H1 (cell line): ENCODE measurements at regions not wholly inside any gene's neighbourhood (a gene's known extent, or its start where the extent isn't known, plus 50 kb on each side); places are given as distances from the start of the nearest gene placed in this dataset.
"Not testable (repeated sequence)": the region's sequence is repeated elsewhere in the genome, so short reads cannot be mapped to it uniquely, and the experiment has no call there.

Experiments
- CTCF ChIA-PET: fragments of 300-600 bp; sonication (Branson Sonifier 250); formaldehyde crosslinking; loops from one replicate; lab custom pipeline; 2021; ENCODE audit not compliant: partially characterized antibody; lab: Charles Lee
- POLR2A ChIA-PET: fragments of 300-600 bp; sonication (Branson Sonifier 250); formaldehyde crosslinking; loops from one replicate; lab custom pipeline; 2021; ENCODE audit warnings: inconsistent platforms; ENCODE audit not compliant: partially characterized antibody; lab: Charles Lee
- DNase-seq, 2 experiments: peaks; one replicate each; pipeline versions ENCODE4 v3.0.0 to v3.0.0-alpha.2; 2010 to 2022; ENCODE audit warnings: low spot score in 2 of 2, low read depth in 1 of 2, mixed read lengths in 1 of 2
- FAIRE-seq: peaks from 2 replicates; lab custom pipeline; 2011; peaks lifted over from hg19 to GRCh38; lab: Jason Lieb, UNC
- H2AFZ ChIP-seq: 2 replicates; pipeline ENCODE4 v1.8.1; 2012; ENCODE audit warnings: low read length, inconsistent platforms
- H2AK5ac ChIP-seq: 2 replicates; pipeline ENCODE4 v1.6.1; 2013; ENCODE audit warnings: low read depth, low read length
- H2BK120ac ChIP-seq: replicated peaks from 2 replicates; pipeline ENCODE3; 2013; ENCODE audit warnings: low read depth, low read length, inconsistent platforms
- H2BK12ac ChIP-seq: 2 replicates; pipeline ENCODE4 v1.6.1; 2013; ENCODE audit warnings: low read depth, low read length
- H2BK15ac ChIP-seq: 2 replicates; pipeline ENCODE4 v1.6.1; 2013; ENCODE audit warnings: low read length
- H2BK20ac ChIP-seq: 2 replicates; pipeline ENCODE4 v1.6.1; 2013; ENCODE audit warnings: low read length
- H2BK5ac ChIP-seq: 2 replicates; pipeline ENCODE4 v1.6.1; 2013; ENCODE audit warnings: low read depth, low read length
- H3K14ac ChIP-seq: 2 replicates; pipeline ENCODE4 v1.6.1; 2013; ENCODE audit warnings: inconsistent platforms; ENCODE audit not compliant: insufficient read length
- H3K18ac ChIP-seq: 2 replicates; pipeline ENCODE4 v1.6.1; 2013; ENCODE audit warnings: low read length; ENCODE audit errors: extremely low read depth
- H3K23ac ChIP-seq: 2 replicates; pipeline ENCODE4 v1.6.1; 2013; ENCODE audit warnings: inconsistent platforms; ENCODE audit not compliant: insufficient read length
- H3K23me2 ChIP-seq: 2 replicates; pipeline ENCODE4 v1.6.1; 2013; ENCODE audit warnings: low read depth, low read length
- H3K27ac ChIP-seq: 2 replicates; pipeline ENCODE4 v1.6.1; 2011; ENCODE audit warnings: low read depth, low read length, inconsistent platforms
- H3K27me3 ChIP-seq, 4 experiments: replicated peaks in 1 of 4; 1 replicate in 1 of 4; 2 replicates in 3 of 4; pipeline versions ENCODE4 v1.6.1 to v1.8.1; 2011 to 2013; ENCODE audit warnings: low read length in 3 of 4, mild to moderate bottlenecking in 3 of 4, inconsistent platforms in 2 of 4, mixed read lengths in 2 of 4, moderate library complexity in 1 of 4; ENCODE audit not compliant: control insufficient read depth in 3 of 4, insufficient read depth in 3 of 4; ENCODE audit errors: extremely low read depth in 1 of 4
- H3K36me3 ChIP-seq, 4 experiments: 2 replicates each; pipeline versions ENCODE4 v1.6.1 to v1.8.1; 2011 to 2013; ENCODE audit warnings: mild to moderate bottlenecking in 4 of 4, low read length in 3 of 4, moderate library complexity in 2 of 4, control low read depth in 1 of 4, inconsistent platforms in 1 of 4; ENCODE audit not compliant: insufficient read depth in 4 of 4, control insufficient read depth in 2 of 4
- H3K4ac ChIP-seq: replicated peaks from 2 replicates; pipeline ENCODE3; 2013; ENCODE audit warnings: low read length, low read depth, mixed read lengths, inconsistent platforms; ENCODE audit not compliant: insufficient read length
- H3K4me1 ChIP-seq, 4 experiments: replicated peaks in 1 of 4; 1 replicate in 1 of 4; 2 replicates in 3 of 4; pipeline versions ENCODE4 v1.6.1 to v1.8.1; 2011 to 2013; ENCODE audit warnings: low read length in 3 of 4, inconsistent platforms in 2 of 4, mixed read lengths in 1 of 4; ENCODE audit not compliant: insufficient read depth in 4 of 4, control insufficient read depth in 3 of 4
- H3K4me2 ChIP-seq, 2 experiments: 2 replicates each; pipeline versions ENCODE4 v1.6.1 to v1.8.1; 2011 to 2013; ENCODE audit warnings: low read depth in 2 of 2, low read length in 2 of 2, control low read depth in 1 of 2, inconsistent platforms in 1 of 2, mild to moderate bottlenecking in 1 of 2; ENCODE audit not compliant: insufficient read depth in 1 of 2
- H3K4me3 ChIP-seq, 4 experiments: fragments of 200-600, 300-600 bp in 1 of 4; sonication (generic), shearing (Covaris generic), sonication (Bioruptor Twin) in 1 of 4; 2 replicates each; pipeline versions ENCODE4 v1.5.1 to v1.8.1; 2011 to 2016; ENCODE audit warnings: low read length in 4 of 4, low read depth in 3 of 4, control low read depth in 2 of 4, inconsistent platforms in 2 of 4, mild to moderate bottlenecking in 2 of 4, mixed read lengths in 1 of 4, moderate library complexity in 1 of 4; ENCODE audit not compliant: insufficient read depth in 2 of 4; ENCODE audit errors: extremely low read depth in 1 of 4
- H3K56ac ChIP-seq: replicated peaks from 2 replicates; pipeline ENCODE3; 2013; ENCODE audit warnings: low read depth, mild to moderate bottlenecking, mixed read lengths, low read length, inconsistent platforms; ENCODE audit not compliant: insufficient read length
- H3K79me1 ChIP-seq: 2 replicates; pipeline ENCODE4 v1.6.1; 2013; ENCODE audit warnings: low read depth, low read length, control low read depth
- H3K79me2 ChIP-seq, 2 experiments: 2 replicates each; pipeline versions ENCODE4 v1.6.1 to v1.8.1; 2012 to 2013; ENCODE audit warnings: low read length in 2 of 2, mild to moderate bottlenecking in 2 of 2, inconsistent platforms in 1 of 2; ENCODE audit not compliant: insufficient read depth in 2 of 2, control insufficient read depth in 1 of 2
- H3K9ac ChIP-seq, 4 experiments: replicated peaks in 1 of 4; 1 replicate in 1 of 4; 2 replicates in 3 of 4; pipeline versions ENCODE4 v1.6.1 to v1.8.1; 2011 to 2013; ENCODE audit warnings: low read depth in 3 of 4, low read length in 3 of 4, control low read depth in 2 of 4, mild to moderate bottlenecking in 2 of 4, moderate library complexity in 2 of 4, inconsistent platforms in 1 of 4; ENCODE audit errors: extremely low read depth in 1 of 4
- H3K9me3 ChIP-seq, 2 experiments: 2 replicates each; pipeline versions ENCODE4 v1.6.1 to v1.8.1; 2012 to 2013; ENCODE audit warnings: mild to moderate bottlenecking in 2 of 2, moderate library complexity in 2 of 2, control low read depth in 1 of 2, inconsistent platforms in 1 of 2, low read depth in 1 of 2, low read length in 1 of 2, mixed read lengths in 1 of 2; ENCODE audit not compliant: insufficient read depth in 2 of 2
- H4K20me1 ChIP-seq, 2 experiments: replicated peaks in 1 of 2; 2 replicates each; pipeline versions ENCODE3 to v1.8.1; 2011 to 2013; ENCODE audit warnings: inconsistent platforms in 2 of 2, low read length in 2 of 2, mild to moderate bottlenecking in 1 of 2; ENCODE audit not compliant: insufficient read depth in 2 of 2, control insufficient read depth in 1 of 2
- H4K5ac ChIP-seq: 2 replicates; pipeline ENCODE4 v1.6.1; 2013; ENCODE audit warnings: low read length, low read depth, mixed read lengths, inconsistent platforms; ENCODE audit not compliant: insufficient read length
- H4K8ac ChIP-seq: 2 replicates; pipeline ENCODE4 v1.8.0; 2013; ENCODE audit warnings: mild to moderate bottlenecking, moderate library complexity, low read length, inconsistent platforms; ENCODE audit not compliant: insufficient read depth; ENCODE audit errors: extremely low read depth
- H4K91ac ChIP-seq: replicated peaks from 2 replicates; pipeline ENCODE3; 2013; ENCODE audit warnings: low read length, mixed read lengths, inconsistent platforms; ENCODE audit not compliant: insufficient read length
- WGBS, 2 experiments: shearing (Covaris generic) in 1 of 2; methylation state at CpG; one replicate each; pipeline versions ENCODE4 v1.1.6 to v1.1.7; 2013 to 2015; ENCODE audit warnings: low lambda C conversion rate in 2 of 2, mixed read lengths in 2 of 2, inconsistent platforms in 1 of 2, low coverage in 1 of 2, missing lambda C conversion rate in 1 of 2; ENCODE audit not compliant: insufficient replicate concordance in 2 of 2, insufficient coverage in 1 of 2, insufficient read length in 1 of 2; ENCODE audit errors: extremely low coverage in 1 of 2, missing lambda C conversion rate in 1 of 2; 5-methylcytosine and 5-hydroxymethylcytosine counted together

DNA sequence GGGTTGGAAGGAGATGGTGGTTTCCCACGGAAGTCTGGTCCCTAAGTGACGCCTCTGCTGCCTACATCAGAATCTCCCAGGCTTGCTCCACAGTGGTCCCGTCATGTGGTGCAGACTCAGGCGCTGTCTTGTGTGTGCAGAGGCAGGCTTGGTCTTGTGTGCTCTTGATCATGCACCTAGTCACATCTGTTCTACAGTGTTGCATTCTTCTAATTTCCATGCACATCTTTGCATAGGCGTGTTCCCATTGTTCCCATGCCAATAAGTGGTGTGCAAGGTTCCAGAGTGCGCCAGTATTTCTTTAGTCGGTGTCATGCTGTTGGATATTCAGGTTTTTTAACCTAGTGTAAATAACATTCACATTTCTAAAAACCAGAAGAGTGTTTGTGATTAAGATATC is 195.8 kb downstream of the LMLN start:
- H2BK5ac ChIP-seq, H3K79me1 ChIP-seq, H4K8ac ChIP-seq, H3K4me2 ChIP-seq, CTCF ChIA-PET, H2BK12ac ChIP-seq, H2BK20ac ChIP-seq, H3K14ac ChIP-seq, H3K9ac ChIP-seq, H3K36me3 ChIP-seq, H3K56ac ChIP-seq, H3K9me3 ChIP-seq, H3K23me2 ChIP-seq, H3K4ac ChIP-seq, H4K20me1 ChIP-seq, H3K23ac ChIP-seq, H2BK120ac ChIP-seq, H2AK5ac ChIP-seq, H3K18ac ChIP-seq, H2AFZ ChIP-seq, H3K27ac ChIP-seq, H3K4me1 ChIP-seq, H3K79me2 ChIP-seq, H2BK15ac ChIP-seq, H4K5ac ChIP-seq, H3K4me3 ChIP-seq, H4K91ac ChIP-seq, H3K27me3 ChIP-seq, POLR2A ChIA-PET, DNase-seq, FAIRE-seq: not testable (repeated sequence)
- WGBS, 2 experiments, result 100% methylated on average over 2 of the region's 7 CpGs; no CpG with 5 or more reads in 1 of the 2 experiments

DNA sequence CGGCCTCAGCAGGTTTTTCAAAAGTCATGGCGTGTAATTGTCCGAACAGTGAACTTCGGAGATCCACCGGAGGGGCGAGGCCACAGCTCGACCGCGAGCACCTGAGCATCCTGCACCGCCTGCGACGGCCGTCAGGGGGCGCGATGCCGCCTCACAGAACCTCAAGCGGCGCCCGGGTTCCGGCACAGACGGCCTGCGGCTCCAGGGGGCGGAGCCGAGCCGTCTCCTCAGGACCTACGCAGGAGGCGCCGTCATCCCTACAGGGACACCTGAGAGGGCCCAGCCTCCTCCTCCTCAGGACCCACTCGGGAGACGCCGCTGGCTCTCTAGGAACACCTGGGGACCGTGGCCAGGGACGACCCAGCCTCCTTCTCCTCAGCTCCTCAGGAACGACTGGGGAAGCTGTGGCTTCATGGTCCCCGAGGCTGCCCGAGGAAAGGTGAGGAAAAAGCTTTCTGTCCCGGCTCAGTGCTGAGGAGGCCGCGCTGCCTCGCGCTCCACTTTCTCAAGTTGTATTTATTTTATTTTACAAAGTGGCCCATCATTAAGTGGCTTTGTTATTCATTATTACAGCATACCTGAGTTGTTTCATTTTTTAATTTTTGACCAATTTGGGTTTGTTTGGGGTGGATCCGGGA is 197.3 kb downstream of the LMLN start:
- POLR2A ChIA-PET, H3K4me1 ChIP-seq, CTCF ChIA-PET, H3K36me3 ChIP-seq, H3K27me3 ChIP-seq, DNase-seq, H2AFZ ChIP-seq, H3K27ac ChIP-seq, H3K9me3 ChIP-seq, H3K23ac ChIP-seq, H3K4me2 ChIP-seq, H3K79me2 ChIP-seq, H2BK15ac ChIP-seq, H2BK20ac ChIP-seq, H3K23me2 ChIP-seq, H4K91ac ChIP-seq, H3K14ac ChIP-seq, H4K20me1 ChIP-seq, FAIRE-seq, H3K4ac ChIP-seq, H2AK5ac ChIP-seq, H3K9ac ChIP-seq, H2BK12ac ChIP-seq, H3K18ac ChIP-seq, H4K8ac ChIP-seq, H4K5ac ChIP-seq, H3K79me1 ChIP-seq, H3K56ac ChIP-seq, H2BK5ac ChIP-seq, H2BK120ac ChIP-seq: not testable (repeated sequence)
- 0 out of 8 replicates have a peak overlapping the region, but pooled peaks of 1 of the 4 experiments have one; percentile 45 for H3K4me3 ChIP-seq
- WGBS, 2 experiments, result 14% methylated on average over 4 of the region's 42 CpGs; no CpG with 5 or more reads in 1 of the 2 experiments
